HUES64 (cell line): ENCODE measurements at regions not wholly inside any gene's neighbourhood (a gene's known extent, or its start where the extent isn't known, plus 50 kb on each side); places are given as distances from the start of the nearest gene placed in this dataset.

Experiments
- H3K27ac ChIP-seq: 2 replicates; pipeline ENCODE4 v1.7.0; 2013; ENCODE audit warnings: low read depth, low read length, inconsistent platforms
- H3K27me3 ChIP-seq: 2 replicates; pipeline ENCODE4 v1.6.1; 2013; ENCODE audit warnings: mild to moderate bottlenecking, low read length; ENCODE audit not compliant: insufficient read depth
- H3K36me3 ChIP-seq: 2 replicates; pipeline ENCODE4 v1.6.1; 2013; ENCODE audit warnings: mild to moderate bottlenecking, low read length; ENCODE audit not compliant: insufficient read depth
- H3K4me1 ChIP-seq: 2 replicates; pipeline ENCODE4 v1.6.1; 2013; ENCODE audit warnings: mild to moderate bottlenecking, low read length, moderate library complexity; ENCODE audit not compliant: insufficient read depth
- H3K4me3 ChIP-seq: 2 replicates; pipeline ENCODE4 v1.5.1; 2013; ENCODE audit warnings: mild to moderate bottlenecking, low read length, moderate library complexity
- H3K9ac ChIP-seq: 2 replicates; pipeline ENCODE4 v1.6.1; 2013; ENCODE audit warnings: mild to moderate bottlenecking, low read depth, low read length
- H3K9me3 ChIP-seq: 2 replicates; pipeline ENCODE4 v1.6.1; 2013; ENCODE audit warnings: low read depth, low read length; ENCODE audit not compliant: insufficient read depth
- WGBS: fragments of 150-250, 120-280 bp; methylation state at CpG from one replicate; pipeline ENCODE4 v1.1.7; 2013; ENCODE audit warnings: missing lambda C conversion rate; 5-methylcytosine and 5-hydroxymethylcytosine counted together

DNA sequence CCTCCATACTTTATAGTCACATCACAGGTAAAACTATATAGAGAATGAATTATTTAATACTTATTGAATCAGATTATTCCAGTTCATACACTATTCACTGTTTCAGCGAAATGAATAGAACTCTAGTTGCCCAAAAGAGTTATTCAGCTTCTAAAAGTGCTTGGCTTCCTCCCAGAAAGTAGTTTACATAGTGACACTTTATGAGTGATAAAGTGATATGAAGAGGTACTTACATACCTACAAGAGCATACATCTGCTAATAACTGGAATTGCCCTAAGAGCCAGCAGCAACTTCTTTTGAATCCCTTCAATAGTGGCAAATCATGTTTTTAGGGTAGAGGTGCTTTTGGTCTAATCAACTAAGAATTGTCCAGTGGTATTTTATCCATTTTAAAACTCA, 635.1 kb upstream of the AGTR1 start:
- H3K4me3 ChIP-seq, result no peak overlapping the region
- H3K4me1 ChIP-seq, result no peaks in the 10 kb centered on the region
- no peak overlapping the region for H3K9ac ChIP-seq
- H3K9me3 ChIP-seq, result no peaks in the 10 kb centered on the region
- 83% methylated on average over 1 of the region's 1 CpG for WGBS
- H3K27me3 ChIP-seq, result no peaks in the 10 kb centered on the region
- no peaks in the 10 kb centered on the region for H3K36me3 ChIP-seq
- no peak overlapping the region for H3K27ac ChIP-seq

DNA sequence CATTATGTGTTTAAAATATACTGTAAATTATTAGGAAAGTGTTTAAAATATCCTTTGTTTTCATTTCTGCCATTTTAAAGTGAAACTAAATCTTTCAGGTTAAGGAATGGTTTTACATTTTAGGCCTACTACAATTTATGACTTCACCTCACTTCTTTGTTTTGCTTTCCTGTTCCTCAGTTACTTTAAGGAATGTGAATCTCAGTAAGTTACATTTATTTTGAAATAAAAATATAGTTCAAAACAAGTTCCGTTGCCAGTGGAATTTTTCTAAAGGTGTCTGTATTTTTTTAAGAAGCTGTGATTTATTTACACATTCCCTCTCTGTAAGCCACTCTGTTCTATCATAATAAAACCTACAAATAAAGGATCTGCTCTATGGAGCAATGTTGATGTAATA, 630.9 kb upstream of the AGTR1 start:
- Histone ChIP-seq H3K27ac (no peak overlapping the region), H3K27me3 (no peaks in the 10 kb centered on the region), H3K4me3 (no peak overlapping the region), H3K36me3 (no peaks in the 10 kb centered on the region), H3K4me1 (no peaks in the 10 kb centered on the region), H3K9me3 (no peaks in the 10 kb centered on the region), H3K9ac (no peak overlapping the region)
- WGBS, result no CpG with 5 or more reads among the region's 1 CpG

DNA sequence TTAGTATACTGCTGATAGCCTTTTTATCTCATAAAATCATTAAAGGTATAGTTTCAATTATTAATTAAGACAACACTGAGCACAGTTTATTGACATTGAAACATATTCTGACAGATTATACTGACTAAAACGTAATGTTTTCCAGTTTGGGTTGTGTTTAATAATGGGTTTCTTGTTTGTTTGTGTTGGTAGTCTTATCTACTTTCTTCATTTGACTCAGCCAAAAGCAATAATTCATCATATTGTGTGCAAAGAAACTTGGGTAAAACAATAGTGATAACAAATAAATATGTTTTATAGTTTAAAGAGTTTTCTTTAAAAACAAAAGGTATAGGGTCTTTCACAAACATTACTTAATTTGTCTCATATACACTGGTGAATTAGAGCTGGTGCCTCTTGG, 629.2 kb upstream of the AGTR1 start:
- H3K27me3 ChIP-seq, result no peaks in the 10 kb centered on the region
- no CpG with 5 or more reads among the region's 1 CpG for WGBS
- no peak overlapping the region for H3K27ac ChIP-seq
- no peak overlapping the region for H3K4me3 ChIP-seq
- H3K9ac ChIP-seq, result no peak overlapping the region
- H3K4me1 ChIP-seq, result no peaks in the 10 kb centered on the region
- H3K36me3 ChIP-seq, result no peaks in the 10 kb centered on the region
- no peaks in the 10 kb centered on the region for H3K9me3 ChIP-seq

DNA sequence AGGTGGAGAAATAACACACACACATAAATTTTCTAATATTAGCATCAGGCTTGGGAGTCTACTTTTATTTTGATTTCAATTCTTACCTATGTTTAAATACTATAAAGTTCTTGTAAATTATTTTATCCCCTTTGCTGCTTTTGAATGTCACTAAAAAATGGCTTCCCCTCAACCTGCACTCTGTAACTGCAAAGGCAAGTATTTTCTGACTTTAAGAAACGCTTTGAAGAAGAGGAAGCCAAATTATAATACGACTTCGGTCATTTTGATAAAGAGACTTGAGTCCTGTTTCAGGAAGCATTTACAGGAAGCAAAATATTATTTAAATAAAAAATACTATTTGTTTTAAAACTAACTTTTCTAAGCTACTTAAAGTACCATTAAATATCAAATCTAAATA, 627.7 kb upstream of the AGTR1 start:
- no peak overlapping the region for H3K4me3 ChIP-seq
- H3K27ac ChIP-seq, result no peak overlapping the region
- no peaks in the 10 kb centered on the region for H3K9me3 ChIP-seq
- no peaks in the 10 kb centered on the region for H3K4me1 ChIP-seq
- WGBS, result 100% methylated on average over 3 of the region's 3 CpGs
- no peak overlapping the region for H3K9ac ChIP-seq
- H3K36me3 ChIP-seq, result no peaks in the 10 kb centered on the region
- no peaks in the 10 kb centered on the region for H3K27me3 ChIP-seq

DNA sequence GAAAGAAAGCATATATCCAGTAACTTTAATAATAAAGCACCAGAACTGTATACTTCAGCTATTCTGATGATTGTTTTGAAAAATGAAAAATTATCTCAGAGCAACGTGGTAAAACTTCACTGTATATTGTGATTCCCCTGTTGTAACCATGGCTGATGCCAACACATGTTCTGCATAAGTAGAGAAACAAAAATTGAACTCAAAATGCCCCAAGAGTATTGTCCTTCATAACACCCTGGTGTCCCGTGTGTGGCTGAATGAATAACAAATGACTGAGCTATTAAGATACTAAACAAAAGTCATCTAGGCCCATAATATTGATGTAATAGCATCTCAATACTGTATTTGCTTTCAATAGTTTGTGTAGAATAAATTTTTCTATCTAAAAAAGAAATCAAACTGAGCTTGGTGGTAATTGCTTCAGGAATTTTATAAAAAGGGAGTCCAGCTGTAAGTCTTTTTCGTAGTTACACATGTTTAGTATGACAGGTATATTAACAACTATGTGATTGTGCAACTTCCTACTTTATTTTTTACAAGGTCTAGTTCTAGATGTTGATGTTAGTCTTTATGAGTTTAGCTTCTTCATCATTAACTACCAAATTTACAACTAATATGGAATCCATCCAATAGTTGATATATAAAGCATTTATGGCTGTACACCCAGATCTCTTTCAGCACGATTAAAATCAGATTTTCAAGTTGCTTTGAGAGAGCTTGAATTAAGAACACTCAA, 623.8 kb upstream of the AGTR1 start:
- H3K9me3 ChIP-seq, result no peaks in the 10 kb centered on the region
- H3K4me1 ChIP-seq, result no peaks in the 10 kb centered on the region; the same call in 1 of the 2 replicates
- H3K9ac ChIP-seq, result no peak overlapping the region
- no peak overlapping the region for H3K4me3 ChIP-seq
- H3K27ac ChIP-seq, result no peak overlapping the region
- H3K36me3 ChIP-seq, result no peaks in the 10 kb centered on the region
- WGBS, result 94% methylated on average over 3 of the region's 4 CpGs
- H3K27me3 ChIP-seq, result no peaks in the 10 kb centered on the region

DNA sequence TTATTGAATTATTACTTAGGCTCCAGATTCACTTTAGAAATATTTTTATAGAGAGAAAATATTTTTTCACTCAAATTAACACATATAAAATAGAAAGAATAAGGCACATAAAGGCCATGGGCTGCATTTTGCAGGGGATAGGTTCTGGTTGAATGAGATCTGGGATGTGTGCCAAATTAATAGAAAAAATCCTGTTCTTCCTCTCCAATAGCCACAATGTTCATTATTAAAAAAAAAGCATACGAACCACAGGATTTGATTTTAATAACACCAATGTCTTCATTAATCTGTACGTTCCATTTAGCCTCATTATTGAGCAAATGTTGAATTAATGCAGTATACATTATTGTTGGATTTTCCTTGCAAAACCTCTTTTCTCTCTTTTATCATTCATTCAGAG, 622.8 kb upstream of the AGTR1 start:
- H3K27ac ChIP-seq, result no peak overlapping the region
- no peaks in the 10 kb centered on the region; the same call in 1 of the 2 replicates for H3K4me1 ChIP-seq
- H3K27me3 ChIP-seq, result no peaks in the 10 kb centered on the region
- no peak overlapping the region for H3K4me3 ChIP-seq
- WGBS, result 91% methylated on average over 1 of the region's 2 CpGs
- H3K9ac ChIP-seq, result no peak overlapping the region
- H3K36me3 ChIP-seq, result no peaks in the 10 kb centered on the region
- H3K9me3 ChIP-seq, result no peaks in the 10 kb centered on the region

DNA sequence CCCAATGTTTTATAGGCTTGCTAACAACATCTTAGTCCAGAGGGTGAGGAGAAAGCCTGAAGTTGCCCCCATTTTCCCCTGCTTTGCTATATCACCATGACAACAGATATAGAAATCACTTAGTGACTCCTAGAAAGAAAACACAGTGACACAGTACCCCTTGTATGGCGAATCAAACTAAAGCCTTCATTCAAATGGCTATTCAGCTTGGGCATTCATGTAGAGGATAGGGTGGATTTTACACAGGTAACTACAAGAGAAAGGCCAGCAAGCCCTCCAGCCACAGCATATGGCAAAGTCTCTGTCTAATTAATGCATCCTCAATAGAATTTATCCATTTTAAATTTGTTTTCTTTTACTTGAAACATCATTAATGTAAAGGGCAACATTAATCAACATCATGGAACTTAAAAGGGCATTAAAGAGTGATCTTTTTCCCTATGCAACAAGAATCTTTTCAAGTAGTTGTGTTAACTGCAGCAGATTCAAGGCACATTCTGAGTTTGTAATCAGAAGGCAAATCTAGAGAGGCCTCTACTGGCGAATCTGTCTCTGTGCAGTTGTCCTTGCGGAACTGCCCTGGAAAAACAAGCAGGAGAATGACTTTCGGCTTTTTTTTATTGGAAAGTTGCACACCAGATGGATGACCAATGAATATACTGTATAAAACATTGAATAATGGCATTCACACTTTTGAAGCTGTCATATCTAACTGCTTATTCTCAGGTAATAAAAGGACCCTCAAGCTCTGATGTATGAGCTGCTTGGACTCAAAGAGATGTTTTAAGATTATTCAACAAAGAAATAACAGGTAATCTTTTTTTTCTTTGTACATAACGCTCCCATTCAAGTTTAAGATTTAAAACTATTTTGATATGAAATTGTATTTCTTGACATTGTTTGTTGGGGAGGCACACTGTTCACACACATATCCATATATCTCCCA, 621.7 kb upstream of the AGTR1 start:
- Histone ChIP-seq H3K36me3 (no peaks in the 10 kb centered on the region), H3K4me1 (no peaks in the 10 kb centered on the region; the same call in 1 of the 2 replicates), H3K27ac (no peak overlapping the region), H3K27me3 (no peaks in the 10 kb centered on the region), H3K4me3 (no peak overlapping the region), H3K9ac (no peak overlapping the region), H3K9me3 (no peaks in the 10 kb centered on the region)
- 48% methylated on average over 4 of the region's 5 CpGs for WGBS

DNA sequence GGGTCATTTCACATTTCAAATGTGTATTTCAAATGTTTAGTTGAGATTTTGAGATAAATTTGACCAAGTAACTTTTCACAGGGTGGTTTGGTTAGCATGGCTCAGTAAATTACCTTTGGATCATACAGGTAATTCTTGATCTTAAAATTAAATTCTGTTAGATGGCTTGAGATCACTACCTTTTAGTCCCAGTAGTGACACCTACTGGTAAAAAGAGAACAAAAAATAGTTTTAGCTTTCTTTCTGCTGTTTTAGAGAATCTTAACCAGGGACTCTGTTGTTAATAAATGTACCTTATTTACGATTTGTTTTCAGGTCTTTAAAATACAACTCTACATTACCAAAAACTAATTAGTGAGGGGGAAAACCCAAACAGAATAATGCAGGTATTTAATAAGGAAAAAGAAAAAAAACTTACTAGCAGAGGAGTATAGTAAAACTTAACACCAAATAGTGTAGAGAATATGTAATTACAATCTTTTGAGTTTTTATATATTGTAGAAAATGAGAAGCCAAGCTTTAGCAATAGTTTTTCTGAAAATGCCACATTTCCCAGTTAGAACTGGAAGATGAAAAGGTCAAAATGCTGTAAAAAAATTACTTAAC, 620.3 kb upstream of the AGTR1 start:
- H3K27me3 ChIP-seq, result no peaks in the 10 kb centered on the region
- H3K4me1 ChIP-seq, result no peaks in the 10 kb centered on the region; the same call in 1 of the 2 replicates
- no peak overlapping the region for H3K4me3 ChIP-seq
- whole genome bisulfite sequencing, result no CpG with 5 or more reads among the region's 1 CpG
- no peaks in the 10 kb centered on the region for H3K36me3 ChIP-seq
- no peaks in the 10 kb centered on the region for H3K9me3 ChIP-seq
- no peak overlapping the region for H3K9ac ChIP-seq
- no peak overlapping the region for H3K27ac ChIP-seq

DNA sequence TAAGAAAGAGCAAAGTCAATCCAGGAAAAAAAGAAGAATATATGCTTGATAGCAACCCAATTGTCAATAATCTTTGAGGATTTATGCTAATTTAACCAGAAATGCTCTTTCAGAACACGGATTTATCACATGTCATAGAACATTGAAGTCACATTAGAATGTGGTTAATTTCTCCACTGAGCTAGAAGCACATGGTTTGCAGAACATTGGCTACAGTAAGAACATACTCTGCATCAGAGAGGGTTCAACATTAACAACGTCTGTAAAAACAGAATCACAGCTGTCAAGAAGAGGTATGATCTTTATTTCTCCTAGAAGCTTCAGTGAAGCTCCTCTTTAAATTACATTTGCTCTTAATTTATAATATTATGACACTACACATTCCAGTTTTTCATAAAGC, 619.7 kb upstream of the AGTR1 start:
- H3K9ac ChIP-seq, result no peak overlapping the region
- H3K36me3 ChIP-seq, result no peaks in the 10 kb centered on the region
- H3K4me3 ChIP-seq, result no peak overlapping the region
- WGBS, result 82% methylated on average over 2 of the region's 2 CpGs
- no peaks in the 10 kb centered on the region for H3K27me3 ChIP-seq
- H3K27ac ChIP-seq, result no peak overlapping the region
- no peaks in the 10 kb centered on the region; the same call in 1 of the 2 replicates for H3K4me1 ChIP-seq
- H3K9me3 ChIP-seq, result no peaks in the 10 kb centered on the region

DNA sequence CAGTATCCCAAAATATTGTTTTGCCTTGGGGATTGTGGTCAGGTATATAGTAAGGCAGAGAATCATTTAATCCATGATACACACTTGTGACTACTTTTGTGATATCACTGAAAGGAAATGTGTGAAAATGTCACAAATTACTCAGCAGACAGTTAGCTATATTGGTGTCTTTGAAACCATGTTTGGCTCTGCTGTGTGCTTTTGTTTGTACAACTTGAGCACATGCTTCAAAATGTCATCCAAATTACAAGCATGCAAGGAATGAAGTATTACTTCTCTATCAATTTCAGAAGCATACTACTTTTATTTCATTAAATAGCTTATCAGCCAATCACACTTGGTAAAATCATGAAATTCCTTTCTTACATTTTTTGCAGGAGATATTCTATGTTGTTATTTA, 619.0 kb upstream of the AGTR1 start:
- Histone ChIP-seq H3K4me3 (no peak overlapping the region), H3K9me3 (no peaks in the 10 kb centered on the region), H3K27me3 (no peaks in the 10 kb centered on the region), H3K36me3 (no peaks in the 10 kb centered on the region), H3K27ac (no peak overlapping the region), H3K4me1 (peaks cover 3% of the 10 kb centered on the region), H3K9ac (no peak overlapping the region)

DNA sequence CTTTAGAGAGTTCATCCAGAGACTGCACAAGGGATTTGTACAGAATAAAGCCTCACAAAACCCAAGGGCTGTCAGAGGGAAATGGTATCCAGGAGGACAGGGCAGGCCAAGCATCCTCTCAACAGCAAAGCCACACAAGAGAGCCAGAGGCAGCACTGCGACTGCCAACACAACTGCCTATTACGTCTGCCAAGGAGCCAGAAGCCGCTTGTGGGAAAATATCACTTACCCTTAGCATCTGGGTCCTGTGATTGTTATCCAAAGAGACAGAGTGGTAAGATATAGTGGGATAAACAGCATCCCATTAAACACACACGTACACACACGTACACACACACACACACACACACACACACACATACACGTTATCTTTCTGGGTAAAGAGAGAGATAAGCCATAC, 618.3 kb upstream of the AGTR1 start:
- no peaks in the 10 kb centered on the region for H3K9me3 ChIP-seq
- no peak overlapping the region for H3K4me3 ChIP-seq
- H3K27me3 ChIP-seq, result no peaks in the 10 kb centered on the region
- H3K4me1 ChIP-seq, result peaks cover 5% of the 10 kb centered on the region
- no peak overlapping the region for H3K9ac ChIP-seq
- H3K36me3 ChIP-seq, result no peaks in the 10 kb centered on the region
- H3K27ac ChIP-seq, result no peak overlapping the region
- 97% methylated on average over 3 of the region's 6 CpGs for WGBS
